Transverse colon (tissue), 4 donors: ENCODE measurements at regions not wholly inside any gene's neighbourhood (a gene's known extent, or its start where the extent isn't known, plus 50 kb on each side); places are given as distances from the start of the nearest gene placed in this dataset.

ENCODE experiments used
- DNase-seq: peaks from one replicate; pipeline ENCODE4 v3.0.0-alpha.2; 2019
- H3K27ac ChIP-seq, 4 donors: fragments of 200-600 bp; sonication (generic); 2 replicates each; pipeline ENCODE4 v1.5.1; 2016 to 2018; ENCODE audit warnings: inconsistent platforms in 4 of 4
- H3K27me3 ChIP-seq: fragments of 200-600 bp; sonication (generic); 2 replicates; pipeline ENCODE4 v1.5.1; 2017; ENCODE audit warnings: inconsistent platforms
- H3K36me3 ChIP-seq, 4 donors: fragments of 200-600 bp; sonication (generic); 2 replicates each; pipeline ENCODE4 v1.5.1; 2017 to 2019; ENCODE audit warnings: inconsistent platforms in 4 of 4
- H3K4me1 ChIP-seq, 4 donors: fragments of 200-600 bp; sonication (generic); 2 replicates each; pipeline ENCODE4 v1.5.1; 2017 to 2020; ENCODE audit warnings: inconsistent platforms in 4 of 4
- H3K4me3 ChIP-seq, 4 donors: fragments of 200-600 bp; sonication (generic); 1 replicate in 1 of 4; 2 replicates in 3 of 4; pipeline versions ENCODE4 v1.5.1 to v1.6.1; 2017 to 2019; ENCODE audit warnings: inconsistent platforms in 4 of 4
- H3K9me3 ChIP-seq, 2 donors: fragments of 200-600 bp; sonication (generic); 2 replicates each; pipeline ENCODE4 v1.5.1; 2017 to 2019; ENCODE audit warnings: inconsistent platforms in 2 of 2
- EP300 ChIP-seq: sonication (generic); formaldehyde crosslinking; IDR thresholded peaks from one replicate; pipeline ENCODE4 v1.6.1; 2017; ENCODE audit warnings: antibody characterized with exemption, low read depth
- POLR2A ChIP-seq: fragments of 450-650 bp; IDR thresholded peaks from one replicate; pipeline ENCODE4 v1.6.1; 2016; ENCODE audit warnings: antibody characterized with exemption, mild to moderate bottlenecking, moderate library complexity
- POLR2AphosphoS5 ChIP-seq, 3 donors: sonication (generic); formaldehyde crosslinking; IDR thresholded peaks; one replicate each; pipeline ENCODE4 v1.6.1; 2016; ENCODE audit warnings: antibody characterized with exemption in 3 of 3
- WGBS, 2 donors: methylation state at CpG; one replicate each; pipeline ENCODE4 v1.1.5; 2018; ENCODE audit warnings: low coverage in 1 of 2; 5-methylcytosine and 5-hydroxymethylcytosine counted together
- in situ Hi-C, 4 donors: fragments of 200-750 bp; cut with MboI; loops; one replicate each; pipeline versions ENCODE4 v1.15.0 to v1.15.1; 2017; ENCODE audit warnings: low sequenced_read_pairs in 3 of 4, low pct_ligation_motif_present in 1 of 4, low pct_unique_long_range_greater_than_20kb in 1 of 4
- intact Hi-C: fragments of 100-400 bp; cut with DNase I; formaldehyde crosslinking; loops from one replicate; pipeline ENCODE4 v1.15.1; 2023; ENCODE audit warnings: low total_unique reads
- TF ChIP-seq, protein P1 (sequence below), 5 experiments: fragments of 200-600 bp in 3 of 5; fragments of 450-650 bp in 2 of 5; sonication (generic) in 3 of 5; IDR thresholded peaks; 1 replicate in 2 of 5; 2 replicates in 3 of 5; pipeline ENCODE4 v1.5.1; 2016 to 2017; ENCODE audit warnings: antibody characterized with exemption in 5 of 5, inconsistent platforms in 3 of 5, mild to moderate bottlenecking in 2 of 5, moderate library complexity in 1 of 5

DNA sequence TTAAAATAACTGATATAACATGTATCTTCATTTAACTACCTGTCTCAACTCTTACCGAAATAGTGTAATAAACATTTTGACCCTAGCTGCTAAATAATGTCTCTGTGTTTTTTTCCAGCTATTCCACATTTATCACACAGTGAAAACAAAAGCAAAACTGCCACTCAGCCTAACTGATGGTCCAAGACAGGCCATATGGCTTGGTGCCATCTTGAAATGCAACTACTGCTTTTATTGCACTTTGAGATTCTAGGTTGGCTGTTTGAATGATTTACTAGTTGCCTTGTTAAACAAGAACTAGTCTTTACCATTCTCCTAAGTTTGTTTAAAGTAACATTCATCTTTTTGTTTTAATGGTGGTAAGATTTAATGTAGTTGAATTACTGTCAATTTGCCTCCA is 739.8 kb downstream of the TFAP2A start:
- intact Hi-C loops, result no loop called here
- Histone ChIP-seq H3K27ac (no peak overlapping the region), H3K27me3 (no peaks in the 10 kb centered on the region), H3K4me3 (no peak overlapping the region), H3K9me3 (no peaks in the 10 kb centered on the region), H3K4me1 (no peaks in the 10 kb centered on the region), H3K36me3 (no peaks in the 10 kb centered on the region)
- WGBS, 2 donors, result 9 to 22% methylated on average over 1 of the region's 1 CpG
- TF ChIP-seq POLR2A (no peak), POLR2AphosphoS5 (IDR thresholded peaks at IDR 0.05) (no peak), EP300 (no peak)
- TF ChIP-seq, protein P1, sequence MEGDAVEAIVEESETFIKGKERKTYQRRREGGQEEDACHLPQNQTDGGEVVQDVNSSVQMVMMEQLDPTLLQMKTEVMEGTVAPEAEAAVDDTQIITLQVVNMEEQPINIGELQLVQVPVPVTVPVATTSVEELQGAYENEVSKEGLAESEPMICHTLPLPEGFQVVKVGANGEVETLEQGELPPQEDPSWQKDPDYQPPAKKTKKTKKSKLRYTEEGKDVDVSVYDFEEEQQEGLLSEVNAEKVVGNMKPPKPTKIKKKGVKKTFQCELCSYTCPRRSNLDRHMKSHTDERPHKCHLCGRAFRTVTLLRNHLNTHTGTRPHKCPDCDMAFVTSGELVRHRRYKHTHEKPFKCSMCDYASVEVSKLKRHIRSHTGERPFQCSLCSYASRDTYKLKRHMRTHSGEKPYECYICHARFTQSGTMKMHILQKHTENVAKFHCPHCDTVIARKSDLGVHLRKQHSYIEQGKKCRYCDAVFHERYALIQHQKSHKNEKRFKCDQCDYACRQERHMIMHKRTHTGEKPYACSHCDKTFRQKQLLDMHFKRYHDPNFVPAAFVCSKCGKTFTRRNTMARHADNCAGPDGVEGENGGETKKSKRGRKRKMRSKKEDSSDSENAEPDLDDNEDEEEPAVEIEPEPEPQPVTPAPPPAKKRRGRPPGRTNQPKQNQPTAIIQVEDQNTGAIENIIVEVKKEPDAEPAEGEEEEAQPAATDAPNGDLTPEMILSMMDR (IDR thresholded peaks at IDR 0.05), result no peak
- in situ Hi-C loops, result no loop called here
- DNase-seq, result no peak

DNA sequence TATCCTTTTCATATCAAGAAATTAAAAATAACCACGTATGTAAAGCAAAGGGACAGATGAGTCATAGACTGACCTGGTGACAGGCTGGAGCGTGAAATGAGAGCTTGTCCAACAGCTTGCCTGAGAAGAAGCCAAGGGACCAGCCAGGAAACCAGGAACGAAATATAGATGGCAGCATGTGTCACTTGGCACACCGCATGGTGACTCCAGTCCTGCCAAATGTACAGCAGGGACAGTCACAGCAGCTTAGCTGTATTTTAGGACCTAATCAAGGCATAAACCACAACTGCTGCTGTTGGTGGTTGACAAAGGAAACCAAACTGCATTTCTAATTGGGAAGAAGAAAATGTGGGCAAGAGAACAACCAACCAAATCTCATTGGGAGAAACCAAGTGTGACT is 755.0 kb downstream of the TFAP2A start:
- no peaks in the 10 kb centered on the region for H3K4me1 ChIP-seq
- no peaks in the 10 kb centered on the region for H3K27me3 ChIP-seq
- no peak overlapping the region for H3K27ac ChIP-seq
- whole genome bisulfite sequencing, 2 donors, result 67 to 77% methylated on average over 4 of the region's 4 CpGs
- H3K4me3 ChIP-seq, result no peak overlapping the region
- intact Hi-C loops (no loop called here), in situ Hi-C loops (no loop called here)
- no peak for DNase-seq
- no peaks in the 10 kb centered on the region for H3K9me3 ChIP-seq
- no peak for TF ChIP-seq POLR2A
- no peak for TF ChIP-seq POLR2AphosphoS5 (IDR thresholded peaks at IDR 0.05)
- TF ChIP-seq, protein P1 (IDR thresholded peaks at IDR 0.05), result no peak
- TF ChIP-seq EP300, result no peak
- H3K36me3 ChIP-seq, result no peaks in the 10 kb centered on the region

DNA sequence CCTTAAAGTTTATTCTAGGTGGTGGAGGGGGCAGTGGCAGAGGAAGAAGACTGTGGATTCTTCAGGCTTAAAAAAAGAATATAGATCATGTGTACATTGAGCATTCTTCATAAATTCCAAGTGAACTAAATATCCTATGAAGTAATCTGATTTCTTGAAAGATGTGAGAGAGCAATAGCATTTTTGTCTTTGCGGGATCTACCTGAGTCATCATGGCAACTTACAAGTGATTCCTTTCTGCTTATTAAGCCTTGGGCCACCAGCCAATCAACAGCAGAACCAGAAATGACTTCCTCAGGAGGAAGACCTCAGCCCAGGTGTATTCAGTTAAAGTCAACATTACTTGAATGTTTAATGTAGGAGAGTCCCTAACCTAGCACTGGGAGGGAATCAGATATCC is 756.9 kb downstream of the TFAP2A start:
- in situ Hi-C loops, result no loop called here
- TF ChIP-seq EP300 (no peak), POLR2AphosphoS5 (IDR thresholded peaks at IDR 0.05) (no peak), POLR2A (no peak)
- TF ChIP-seq, protein P1 (IDR thresholded peaks at IDR 0.05), result no peak

DNA sequence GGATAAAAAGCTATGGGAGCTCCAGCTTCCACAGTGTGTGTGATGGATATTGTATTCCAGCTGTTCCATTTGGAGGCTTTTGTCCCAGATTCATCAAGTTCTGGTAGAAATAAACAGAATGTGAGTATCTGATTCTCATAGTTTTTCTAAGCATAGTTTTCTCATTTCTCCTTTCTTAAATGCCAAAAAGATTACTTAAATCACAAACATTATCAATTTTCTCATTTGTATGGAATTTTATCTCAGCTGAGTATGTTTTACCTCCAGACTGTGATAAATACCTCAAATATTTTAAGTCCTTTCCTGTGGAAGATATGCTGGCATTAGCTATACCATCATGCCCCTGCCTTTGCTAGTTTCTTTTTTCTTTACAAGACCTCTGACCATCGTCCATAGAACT is 767.3 kb downstream of the TFAP2A start:
- no peaks in the 10 kb centered on the region for H3K4me1 ChIP-seq
- no peaks in the 10 kb centered on the region for H3K36me3 ChIP-seq
- WGBS, 2 donors, result 18 to 20% methylated on average over 1 of the region's 1 CpG
- H3K4me3 ChIP-seq, result no peak overlapping the region
- intact Hi-C loops (no loop called here), in situ Hi-C loops (no loop called here)
- H3K9me3 ChIP-seq, result no peaks in the 10 kb centered on the region
- H3K27me3 ChIP-seq, result no peaks in the 10 kb centered on the region
- DNase-seq, result no peak
- H3K27ac ChIP-seq, result no peak overlapping the region
- TF ChIP-seq POLR2A (no peak), POLR2AphosphoS5 (IDR thresholded peaks at IDR 0.05) (no peak), EP300 (no peak)
- TF ChIP-seq, protein P1 (IDR thresholded peaks at IDR 0.05), result no peak

More for the DNA sequence above, 756.9 kb downstream of the TFAP2A start:
- H3K4me3 ChIP-seq, result no peak overlapping the region
- intact Hi-C loops, result no loop called here
- H3K36me3 ChIP-seq, result no peaks in the 10 kb centered on the region
- H3K9me3 ChIP-seq, result no peaks in the 10 kb centered on the region
- 100% methylated on average over 1 of the region's 1 CpG for WGBS, 2 donors
- H3K4me1 ChIP-seq, result no peaks in the 10 kb centered on the region
- no peak overlapping the region for H3K27ac ChIP-seq
- no peaks in the 10 kb centered on the region for H3K27me3 ChIP-seq
- DNase-seq, result no peak
